ENCODE measurements at regions not wholly inside any gene's neighbourhood (a gene's known extent, or its start where the extent isn't known, plus 50 kb on each side); places are given as distances from the start of the nearest gene placed in this dataset.

DNA sequence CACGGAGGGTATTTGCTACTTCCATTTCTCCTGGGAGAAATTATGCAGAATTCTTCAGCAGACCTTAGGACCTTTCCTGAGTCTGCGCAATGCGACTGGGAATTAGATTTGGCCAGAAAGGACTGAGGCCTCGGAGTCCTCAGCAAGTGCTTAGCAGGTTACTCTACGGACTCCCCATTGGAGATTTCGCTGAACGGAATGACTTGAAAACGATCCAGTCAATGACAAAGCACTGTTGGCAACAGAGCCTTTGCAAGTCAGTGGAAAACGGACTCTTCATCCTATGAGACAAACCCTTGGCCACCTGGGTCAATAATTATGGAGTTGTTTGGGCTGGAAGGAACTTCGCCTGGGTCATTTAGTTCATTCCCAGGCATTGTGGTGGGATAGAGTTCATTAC is 107.4 kb downstream of the FAM204A start:
- TF ChIP-seq, protein P1, sequence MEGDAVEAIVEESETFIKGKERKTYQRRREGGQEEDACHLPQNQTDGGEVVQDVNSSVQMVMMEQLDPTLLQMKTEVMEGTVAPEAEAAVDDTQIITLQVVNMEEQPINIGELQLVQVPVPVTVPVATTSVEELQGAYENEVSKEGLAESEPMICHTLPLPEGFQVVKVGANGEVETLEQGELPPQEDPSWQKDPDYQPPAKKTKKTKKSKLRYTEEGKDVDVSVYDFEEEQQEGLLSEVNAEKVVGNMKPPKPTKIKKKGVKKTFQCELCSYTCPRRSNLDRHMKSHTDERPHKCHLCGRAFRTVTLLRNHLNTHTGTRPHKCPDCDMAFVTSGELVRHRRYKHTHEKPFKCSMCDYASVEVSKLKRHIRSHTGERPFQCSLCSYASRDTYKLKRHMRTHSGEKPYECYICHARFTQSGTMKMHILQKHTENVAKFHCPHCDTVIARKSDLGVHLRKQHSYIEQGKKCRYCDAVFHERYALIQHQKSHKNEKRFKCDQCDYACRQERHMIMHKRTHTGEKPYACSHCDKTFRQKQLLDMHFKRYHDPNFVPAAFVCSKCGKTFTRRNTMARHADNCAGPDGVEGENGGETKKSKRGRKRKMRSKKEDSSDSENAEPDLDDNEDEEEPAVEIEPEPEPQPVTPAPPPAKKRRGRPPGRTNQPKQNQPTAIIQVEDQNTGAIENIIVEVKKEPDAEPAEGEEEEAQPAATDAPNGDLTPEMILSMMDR (IDR thresholded peaks at IDR 0.05; ENCODE audit: low read depth, low read length), result no peak
- H3K4me3 ChIP-seq (ENCODE audit: low read depth, low read length), result no peak overlapping the region

DNA sequence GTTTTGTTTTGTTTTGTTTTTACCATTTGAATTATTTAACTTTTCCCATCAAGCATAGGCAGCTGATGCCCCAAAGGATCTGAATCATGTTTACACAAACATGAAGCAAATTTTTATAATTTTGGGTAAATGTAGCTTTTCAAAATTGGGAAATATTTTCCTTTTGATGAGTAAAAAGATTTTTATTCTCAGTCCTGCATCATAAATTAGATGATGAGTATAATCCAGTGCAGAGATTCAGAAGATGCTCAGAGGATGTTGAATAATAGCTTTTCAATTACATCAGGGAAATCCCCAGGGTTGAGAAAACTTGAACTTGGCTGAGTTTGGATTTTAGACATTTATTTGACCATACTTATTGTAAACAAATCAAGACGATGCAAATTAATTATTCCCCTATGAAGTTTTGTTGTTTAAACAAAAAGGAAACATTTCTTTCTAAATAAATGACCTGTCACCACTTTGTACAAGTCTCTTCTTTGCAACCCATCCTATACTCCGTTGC is 121.7 kb downstream of the FAM204A start:
- H3K4me3 ChIP-seq (ENCODE audit: low read depth, low read length), result no peak overlapping the region
- TF ChIP-seq, protein P1 (IDR thresholded peaks at IDR 0.05; ENCODE audit: low read depth, low read length), result no peak

DNA sequence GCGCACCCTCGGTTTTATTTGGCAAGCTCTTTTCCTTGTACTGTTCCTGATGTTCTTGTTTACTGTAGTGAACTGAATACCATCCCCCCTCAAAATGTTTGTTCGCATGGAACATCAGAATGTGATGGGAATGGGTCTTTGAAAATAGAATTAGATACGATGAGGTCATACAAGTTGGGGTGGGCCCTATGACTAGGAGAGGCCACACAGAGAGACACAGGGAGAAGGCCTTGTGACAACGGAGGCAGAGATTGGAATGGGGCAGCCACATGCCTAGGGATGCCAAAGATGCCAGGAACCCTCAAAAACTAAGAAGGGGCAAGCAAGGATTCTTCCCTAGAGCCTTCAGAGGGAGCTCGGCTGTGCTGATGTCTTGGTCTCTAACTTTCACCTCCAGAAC is 123.6 kb downstream of the FAM204A start:
- no peak overlapping the region for H3K4me3 ChIP-seq (ENCODE audit: low read depth, low read length)
- TF ChIP-seq, protein P1 (IDR thresholded peaks at IDR 0.05; ENCODE audit: low read depth, low read length), result no peak

DNA sequence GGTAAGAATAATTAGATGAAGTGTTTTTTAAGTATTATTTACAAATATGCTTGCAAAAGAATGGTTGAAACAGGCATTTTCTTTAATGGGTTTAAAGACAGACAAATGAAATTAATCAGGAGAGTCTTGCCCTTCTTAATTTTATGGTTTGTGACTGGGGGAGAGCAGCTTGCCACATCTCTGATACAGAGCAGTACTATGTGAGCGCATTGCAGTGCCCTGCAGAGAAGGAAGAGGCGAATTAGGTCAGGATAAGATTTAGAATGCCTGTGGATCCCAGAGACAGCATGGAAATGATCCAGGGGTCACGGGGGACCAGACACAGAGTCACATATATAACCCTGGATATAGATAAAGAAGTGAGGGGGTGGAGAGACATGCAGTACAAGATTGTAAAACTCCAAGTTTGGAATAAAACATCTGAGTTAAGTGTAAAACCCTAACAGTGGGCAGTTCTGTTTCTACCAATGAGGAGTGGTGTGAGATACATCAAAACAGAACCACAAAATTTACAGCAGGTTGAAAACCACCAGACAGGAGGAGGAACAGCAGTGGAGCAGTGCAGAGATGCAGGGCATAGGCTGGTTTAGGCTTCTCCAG is 125.5 kb downstream of the FAM204A start:
- no peak overlapping the region for H3K4me3 ChIP-seq (ENCODE audit: low read depth, low read length)
- TF ChIP-seq, protein P1 (IDR thresholded peaks at IDR 0.05; ENCODE audit: low read depth, low read length), result no peak

DNA sequence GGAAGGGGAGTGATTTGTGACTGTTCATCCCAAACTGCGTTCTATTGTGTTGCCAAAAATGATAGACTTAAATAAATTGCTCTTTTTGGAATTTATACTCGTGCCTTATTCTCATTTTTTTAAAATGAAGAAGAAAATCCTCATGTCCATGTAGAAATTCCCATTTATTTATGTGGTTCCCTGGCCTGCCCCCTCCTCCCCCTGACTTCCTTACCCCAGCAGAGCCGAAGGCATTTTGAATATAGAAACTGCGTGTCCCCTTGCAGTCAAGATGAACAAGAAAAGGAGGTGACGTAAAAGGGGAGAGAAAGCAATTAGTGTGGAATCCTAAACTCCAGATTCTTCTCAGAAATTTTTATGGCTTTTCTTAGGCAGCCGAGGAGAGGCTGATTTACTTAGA is 126.1 kb downstream of the FAM204A start:
- H3K4me3 ChIP-seq (ENCODE audit: low read depth, low read length), result no peak overlapping the region
- TF ChIP-seq, protein P1 (IDR thresholded peaks at IDR 0.05; ENCODE audit: low read depth, low read length), result no peak

DNA sequence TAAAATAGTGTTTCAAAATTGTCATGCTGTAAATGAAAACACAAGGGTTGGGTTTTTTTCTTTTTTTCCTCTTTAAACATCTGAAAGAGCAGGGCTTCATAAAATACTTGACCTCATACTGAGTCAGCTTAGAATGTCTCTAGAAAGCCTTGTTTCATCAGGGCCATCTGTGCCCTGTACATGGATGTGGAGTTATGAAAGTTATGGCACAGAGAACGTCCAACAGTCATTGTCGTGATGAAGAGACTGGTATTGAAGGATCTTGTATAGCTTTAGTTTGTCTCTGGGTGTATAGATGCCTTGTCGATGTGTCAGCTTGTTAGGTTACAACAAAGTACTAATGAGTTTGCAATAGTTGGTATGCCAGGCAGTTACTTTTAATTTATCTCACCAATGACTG is 127.3 kb downstream of the FAM204A start:
- no peak overlapping the region for H3K4me3 ChIP-seq (ENCODE audit: low read depth, low read length)
- TF ChIP-seq, protein P1 (IDR thresholded peaks at IDR 0.05; ENCODE audit: low read depth, low read length), result no peak

DNA sequence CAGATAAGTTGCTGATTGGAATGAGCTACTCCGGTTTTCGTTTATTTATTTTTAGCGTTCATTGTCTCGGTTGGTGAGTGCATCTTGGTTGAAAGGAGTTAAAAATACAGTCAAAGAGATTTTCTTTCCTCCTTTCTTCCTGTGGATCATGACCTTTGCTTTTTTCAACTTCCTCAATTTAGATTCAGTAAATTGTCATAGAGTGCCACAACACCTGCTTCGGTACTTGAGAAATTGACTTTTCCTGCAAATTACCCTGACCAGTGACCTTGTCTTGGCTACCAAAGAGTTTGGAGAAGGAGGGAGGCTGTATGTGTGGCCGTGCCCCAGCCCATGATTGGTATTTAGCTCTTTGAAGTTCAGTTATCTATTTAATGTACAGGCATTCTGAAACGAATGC is 128.7 kb downstream of the FAM204A start:
- TF ChIP-seq, protein P1 (IDR thresholded peaks at IDR 0.05; ENCODE audit: low read depth, low read length), result no peak
- H3K4me3 ChIP-seq (ENCODE audit: low read depth, low read length), result no peak overlapping the region

All from WI38 (cell line).